HG02943 (cell line): ENCODE measurements at regions not wholly inside any gene's neighbourhood (a gene's known extent, or its start where the extent isn't known, plus 50 kb on each side); places are given as distances from the start of the nearest gene placed in this dataset.
"Not testable (repeated sequence)": the region's sequence is repeated elsewhere in the genome, so short reads cannot be mapped to it uniquely, and the experiment has no call there.

Experiments
- ATAC-seq: cut with Tn5 transposase; IDR thresholded peaks from one replicate; pipeline ENCODE4 v1.9.1; 2021; ENCODE audit warnings: mild to moderate bottlenecking, low read depth, moderate library complexity; ENCODE audit not compliant: unreplicated experiment

DNA sequence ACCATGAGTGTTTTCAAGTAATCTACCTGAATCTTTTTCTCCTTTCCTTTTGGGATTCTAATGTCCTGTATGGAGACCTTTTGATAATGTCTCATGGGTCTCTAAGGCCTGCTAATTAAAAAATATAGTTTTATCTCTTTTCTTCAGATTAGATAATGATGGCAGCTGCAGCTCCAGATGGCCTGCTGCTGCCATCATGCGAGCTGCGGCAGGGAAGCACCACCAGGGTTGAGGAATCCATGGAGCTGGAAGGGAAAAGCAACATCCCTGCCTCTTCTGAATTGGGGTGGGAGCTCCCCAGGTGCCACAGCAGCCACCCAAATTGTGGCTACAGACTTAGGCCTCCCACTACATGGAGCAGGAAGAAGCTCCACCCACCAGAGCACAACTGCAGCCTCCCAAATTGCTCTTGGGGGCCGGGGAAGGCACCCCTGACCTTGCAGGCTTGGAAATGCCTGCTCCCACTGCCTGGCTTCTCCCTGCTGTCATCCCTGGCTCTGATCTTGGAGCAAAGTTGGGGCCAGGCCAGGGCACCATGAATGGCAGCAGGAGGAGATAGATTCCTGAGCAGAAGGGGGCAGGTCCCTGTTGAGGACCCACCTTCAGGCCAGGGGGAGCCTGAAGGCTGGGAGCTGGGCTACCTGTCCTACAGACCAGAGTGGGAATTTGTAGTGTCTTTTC lies 189.6 kb upstream of the MAN1A1 start:
- no peak for ATAC-seq

DNA sequence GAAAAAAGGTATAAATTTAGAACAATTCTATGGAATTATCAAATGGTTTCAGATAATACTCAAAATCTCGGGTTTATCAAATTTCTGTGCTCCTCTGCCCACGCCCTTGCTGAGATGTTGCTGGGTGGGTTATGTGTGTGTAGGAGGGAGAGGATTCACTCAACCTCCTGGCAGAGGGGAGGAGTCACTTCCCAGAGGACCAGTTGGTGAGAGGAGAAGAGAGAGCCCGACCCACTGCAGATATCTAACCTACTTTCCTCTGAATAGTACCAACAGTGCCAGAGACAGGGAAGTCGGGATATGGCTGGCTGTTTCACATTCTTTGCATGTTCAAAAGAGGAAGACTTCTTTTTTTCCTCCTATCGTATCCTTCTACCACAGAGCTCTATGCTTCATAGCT lies 187.1 kb upstream of the MAN1A1 start:
- ATAC-seq: no peak

- no peak for ATAC-seq
These were observed 185.8 kb upstream of the MAN1A1 start for GRCh38 chr6:119535332-119535731.

GRCh38 chr6:119533603-119534279 lies 184.2 kb upstream of the MAN1A1 start:
- no peak for ATAC-seq

DNA sequence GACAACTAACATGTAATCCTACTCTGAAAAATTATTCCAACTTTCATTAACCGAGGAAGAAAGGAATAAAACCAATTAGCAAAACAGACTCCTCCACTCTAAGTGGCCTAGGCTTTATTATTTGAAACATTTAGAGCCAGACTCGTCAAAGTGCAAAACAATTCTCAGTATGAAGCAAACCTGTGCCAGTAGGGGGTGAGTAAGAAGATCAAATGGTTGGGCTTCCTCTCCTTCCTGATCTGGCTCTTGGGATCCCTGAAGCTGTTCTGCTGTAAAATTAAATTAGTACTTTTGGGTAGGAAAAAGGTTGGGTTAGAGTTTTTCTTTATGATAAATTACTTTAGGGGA lies 177.6 kb upstream of the MAN1A1 start:
- no peak for ATAC-seq

- ATAC-seq: no peak
These were observed 177.1 kb upstream of the MAN1A1 start for GRCh38 chr6:119526561-119527230.

DNA sequence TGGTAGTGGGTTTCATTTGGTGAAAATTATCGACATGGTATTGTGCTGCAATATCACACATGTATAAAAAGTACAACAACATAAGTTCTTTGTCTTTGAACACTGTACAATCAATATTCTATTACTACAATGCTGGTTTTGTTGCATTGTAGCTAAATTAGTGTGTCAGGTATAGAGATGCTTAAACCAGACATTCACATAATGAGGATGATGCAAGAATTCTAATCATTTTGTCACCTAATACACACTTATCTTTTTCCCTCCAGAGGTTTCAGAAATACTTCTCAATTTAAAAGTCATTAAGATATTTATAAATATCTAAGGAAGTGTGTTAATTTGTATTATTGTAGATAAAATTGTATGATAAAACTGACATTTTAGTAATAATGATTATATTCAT lies 174.8 kb upstream of the MAN1A1 start:
- no peak for ATAC-seq

GRCh38 chr6:119523556-119523955 lies 174.0 kb upstream of the MAN1A1 start:
- ATAC-seq: no peak

DNA sequence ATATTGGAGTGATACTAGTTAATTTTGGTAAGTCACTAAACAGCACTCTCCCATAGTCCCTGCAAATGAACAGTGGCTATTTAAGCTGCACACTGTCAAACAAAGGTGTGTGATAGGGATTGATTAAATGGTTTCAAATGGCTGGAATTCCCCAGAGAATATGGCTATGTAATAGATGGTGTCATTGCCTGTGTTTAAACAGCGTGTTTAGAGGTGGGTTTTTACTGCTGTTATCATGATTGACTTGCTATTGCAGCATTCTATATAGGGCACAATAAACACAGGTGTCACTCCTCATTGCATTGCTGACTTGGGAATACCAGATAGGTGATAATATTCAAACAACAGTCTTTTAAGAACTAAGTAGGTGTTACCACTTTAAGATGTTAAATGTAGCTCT lies 171.7 kb upstream of the MAN1A1 start:
- no peak for ATAC-seq

DNA sequence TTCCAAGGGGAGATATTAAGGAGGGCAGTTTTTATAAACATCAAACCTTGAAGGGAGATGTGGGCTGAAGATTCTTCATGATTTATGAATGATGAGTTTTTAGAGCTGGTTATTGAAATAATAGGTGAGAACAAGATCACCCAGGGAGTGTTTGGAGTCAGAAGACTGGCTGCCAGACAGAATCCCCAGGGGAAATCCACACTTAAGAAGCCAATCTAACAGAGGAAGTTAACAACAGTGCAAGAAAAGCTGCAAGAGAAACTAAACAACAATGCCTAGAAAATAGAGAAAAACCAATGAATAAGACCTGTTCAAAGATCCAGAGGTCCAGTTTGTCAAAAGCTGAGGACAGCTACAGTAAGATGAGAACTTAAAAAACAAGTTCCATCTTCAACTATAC lies 167.9 kb upstream of the MAN1A1 start:
- ATAC-seq: no peak

GRCh38 chr6:119514345-119514744 lies 164.8 kb upstream of the MAN1A1 start:
- ATAC-seq: no peak

DNA sequence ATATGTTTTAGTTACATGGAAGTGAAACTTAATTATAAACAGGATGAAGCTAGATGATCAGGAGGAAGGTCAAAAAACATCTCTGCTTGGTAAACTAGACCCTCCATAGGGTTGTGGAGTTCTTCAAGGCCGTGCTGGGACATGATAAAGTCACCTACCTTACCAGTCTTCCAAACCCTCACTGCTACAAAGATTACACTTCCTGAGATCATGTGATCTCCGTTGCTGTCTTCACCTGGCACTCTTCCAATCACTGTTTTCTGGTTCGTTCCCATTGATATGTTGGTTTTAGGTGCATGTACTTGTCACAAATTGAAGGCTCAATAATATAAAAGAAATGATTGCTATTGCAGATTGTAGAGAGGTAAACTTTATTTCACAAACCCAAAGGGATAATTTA lies 161.5 kb upstream of the MAN1A1 start:
- ATAC-seq: no peak

- ATAC-seq: no peak
These were observed 160.7 kb upstream of the MAN1A1 start for GRCh38 chr6:119510246-119510645.

DNA sequence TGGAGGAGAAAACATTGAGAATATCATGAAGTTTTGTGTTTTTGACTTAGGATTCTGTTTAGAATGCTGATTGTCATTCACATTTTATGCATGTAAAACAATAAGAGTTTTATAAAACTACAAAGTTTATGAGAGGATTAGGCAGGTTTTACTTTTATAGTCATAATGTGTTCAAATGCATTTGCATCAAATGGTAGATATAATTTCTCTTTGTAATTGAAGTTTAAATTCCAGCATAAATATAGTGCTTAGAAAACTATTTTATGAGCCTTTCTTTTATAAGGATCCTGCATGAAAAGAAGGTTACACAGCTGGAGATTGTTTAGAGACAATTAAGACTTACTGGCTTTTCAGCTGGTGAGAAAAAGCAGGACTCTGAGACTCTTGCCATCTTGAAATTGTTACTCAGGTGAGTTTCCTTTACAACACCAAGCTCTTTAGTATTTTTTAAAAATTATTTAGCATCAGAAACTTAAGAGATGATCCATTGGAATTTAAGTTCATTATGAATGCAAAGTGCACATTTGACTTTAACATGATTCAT lies 157.1 kb upstream of the MAN1A1 start:
- no peak for ATAC-seq

DNA sequence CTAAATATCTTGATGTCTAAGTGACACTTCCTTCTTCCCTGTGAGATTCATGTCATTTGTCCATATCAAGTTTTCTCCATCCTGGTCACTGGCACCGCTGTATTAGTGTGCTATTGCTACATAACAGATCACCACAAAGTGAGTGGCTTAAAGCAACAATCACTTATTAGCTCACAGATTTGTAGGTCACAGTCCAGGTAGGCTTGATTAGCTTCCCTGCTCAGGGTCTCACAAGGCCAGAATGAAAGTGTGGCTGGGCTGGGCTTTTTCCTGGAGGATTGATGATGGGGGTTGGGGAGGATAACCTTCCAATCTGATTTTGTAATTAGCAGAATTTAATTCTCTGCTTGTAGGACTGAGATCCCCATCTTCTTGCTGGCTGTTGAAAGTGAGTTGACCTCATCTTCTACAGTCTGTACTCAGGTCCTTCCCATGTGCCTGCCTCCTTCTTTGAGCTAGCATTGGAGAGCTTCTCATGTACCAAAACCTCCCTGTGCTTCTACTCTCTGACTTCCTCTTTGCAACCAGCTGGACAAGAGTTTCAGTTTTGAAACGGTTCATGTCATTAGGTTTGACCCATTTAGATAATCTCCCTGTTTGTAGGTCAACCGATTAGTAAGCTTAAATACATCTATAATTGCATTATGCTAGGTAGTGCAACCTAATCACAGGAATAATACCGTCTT lies 152.4 kb upstream of the MAN1A1 start:
- ATAC-seq: peak; percentile 95

- ATAC-seq: no peak
These were observed 150.2 kb upstream of the MAN1A1 start for GRCh38 chr6:119499797-119500196.

DNA sequence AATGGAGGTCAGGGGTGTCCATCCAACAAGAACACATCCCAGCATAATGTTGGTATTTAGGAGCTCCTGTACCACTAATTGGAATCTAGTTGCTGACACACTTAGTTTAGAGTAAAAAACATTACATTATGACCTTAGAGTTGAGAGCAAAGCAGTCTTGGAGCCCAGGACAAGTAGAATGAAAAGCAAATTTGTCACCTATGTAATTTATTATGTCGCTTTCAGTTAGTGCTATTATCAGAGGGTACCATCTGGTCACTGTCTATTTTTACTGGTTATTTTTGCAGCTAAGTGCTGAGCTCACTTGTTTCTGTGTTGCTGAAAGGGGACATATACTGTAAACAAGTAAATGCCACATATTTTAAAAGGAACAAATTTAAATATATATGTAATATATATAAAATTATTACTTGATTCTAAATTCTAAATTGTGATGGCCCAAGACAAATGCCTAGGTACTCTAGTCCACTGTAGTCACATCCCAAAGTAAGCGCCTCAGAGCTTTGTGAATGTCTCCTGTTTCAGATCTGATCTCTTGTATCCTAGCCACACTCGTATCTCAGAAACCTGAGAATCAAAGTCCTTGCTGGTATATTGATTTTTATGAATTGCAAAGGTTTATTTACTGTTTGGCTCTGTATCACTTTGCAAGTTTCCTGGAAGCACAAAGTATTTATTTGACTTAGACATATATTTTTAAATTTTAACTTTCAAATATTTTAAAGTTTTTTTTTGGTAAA lies 148.6 kb upstream of the MAN1A1 start:
- ATAC-seq: no peak

DNA sequence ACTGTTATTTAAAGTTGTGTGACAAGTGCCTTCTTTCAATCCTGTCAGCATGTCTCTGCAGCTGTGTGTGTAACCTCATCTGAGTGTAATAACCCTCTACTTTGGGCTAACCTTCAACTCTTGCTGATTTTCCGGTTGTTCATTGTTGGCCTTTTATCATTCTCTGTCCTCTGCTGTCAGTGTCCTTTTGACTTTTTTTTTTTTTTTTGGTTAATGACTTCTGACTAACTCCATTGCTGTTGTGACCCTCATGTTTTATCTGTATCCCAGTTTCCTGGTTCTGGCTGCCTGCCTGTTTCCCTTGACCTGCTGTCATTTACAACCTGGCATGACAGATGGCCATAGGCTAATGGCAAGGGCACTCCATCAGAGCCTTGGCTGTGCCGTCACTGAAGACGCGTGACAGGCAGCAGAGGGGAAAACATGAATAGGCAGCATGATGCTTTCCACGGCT lies 145.7 kb upstream of the MAN1A1 start:
- no peak for ATAC-seq

GRCh38 chr6:119493980-119494379 lies 144.4 kb upstream of the MAN1A1 start:
- no peak for ATAC-seq

- not testable (repeated sequence) for ATAC-seq
These were observed 141.6 kb upstream of the MAN1A1 start for GRCh38 chr6:119491112-119491511.
